ENCODE measurements at regions not wholly inside any gene's neighbourhood (a gene's known extent, or its start where the extent isn't known, plus 50 kb on each side); places are given as distances from the start of the nearest gene placed in this dataset.
"Not testable (repeated sequence)": the region's sequence is repeated elsewhere in the genome, so short reads cannot be mapped to it uniquely, and the experiment has no call there.

DNA sequence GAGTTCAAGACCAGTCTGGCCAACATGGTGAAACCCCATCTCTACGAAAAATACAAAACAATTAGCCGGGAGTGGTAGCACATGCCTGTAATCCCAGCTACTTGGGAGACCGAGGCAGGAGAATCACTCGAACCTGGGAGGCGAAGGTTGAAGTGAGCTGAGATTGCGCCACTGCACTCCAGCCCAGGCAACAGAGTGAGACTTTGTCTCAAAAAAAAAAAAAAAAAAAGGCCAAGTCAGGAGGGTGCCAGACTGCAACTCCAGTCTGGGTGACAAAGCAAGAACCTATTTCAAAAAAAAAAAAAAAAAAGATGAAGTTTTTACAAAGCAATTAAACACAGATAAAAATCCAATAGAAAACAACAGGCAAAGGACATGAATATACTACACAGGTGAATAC lies 59.1 kb upstream of the NOTCH2NLA start:
- in situ Hi-C loops (cut with HindIII; ENCODE audit: low pct_ligation_motif_present, low sequenced_read_pairs); DNase-seq; H3K36me3 ChIP-seq (replicated peaks): not testable (repeated sequence)

DNA sequence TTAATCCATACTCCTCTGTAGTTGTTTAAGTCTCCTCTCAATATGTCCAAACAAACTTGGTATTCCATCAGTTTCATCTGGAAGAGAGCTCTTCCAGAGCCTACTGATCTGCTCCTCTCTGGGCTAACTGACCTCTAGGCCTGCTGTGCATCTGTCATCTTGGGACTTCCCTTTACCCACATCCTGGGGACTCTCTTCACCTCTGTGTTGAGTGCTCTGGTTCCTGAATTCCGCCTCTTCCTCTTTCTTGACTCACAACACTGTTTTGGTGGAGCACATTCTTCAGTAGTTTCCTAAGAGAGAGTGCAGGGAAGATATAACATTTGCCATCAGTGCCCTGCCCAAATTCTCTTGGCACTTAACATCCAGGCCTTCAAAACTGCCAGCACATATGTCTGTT lies 55.9 kb upstream of the NOTCH2NLA start:
- H3K36me3 ChIP-seq (replicated peaks); H3K27ac ChIP-seq; H3K4me3 ChIP-seq (ENCODE audit: low read depth, low read length); in situ Hi-C loops (cut with HindIII; ENCODE audit: low pct_ligation_motif_present, low sequenced_read_pairs); H3K27me3 ChIP-seq (replicated peaks); DNase-seq: not testable (repeated sequence)

More for the DNA sequence above, 59.1 kb upstream of the NOTCH2NLA start:
- H3K4me3 ChIP-seq (ENCODE audit: low read depth, low read length); H3K27me3 ChIP-seq (replicated peaks); H3K27ac ChIP-seq: not testable (repeated sequence)

DNA sequence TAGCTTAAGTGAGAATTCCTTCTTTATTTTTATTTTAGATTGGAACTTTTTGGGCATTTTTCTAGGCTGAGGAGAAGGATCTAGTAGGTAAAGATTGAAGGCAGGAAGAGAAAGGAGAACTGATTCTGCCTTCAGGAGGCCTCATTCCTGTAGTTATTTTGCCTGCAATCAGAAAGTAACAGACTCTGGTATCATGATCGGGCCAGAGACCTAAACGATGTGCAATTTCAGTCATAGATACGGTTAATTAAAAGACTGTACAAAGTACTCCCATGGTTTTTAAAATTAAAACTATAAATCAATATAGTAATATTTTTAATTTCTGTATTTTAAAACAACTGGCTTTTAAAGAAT lies 54.7 kb upstream of the NOTCH2NLA start:
- H3K27me3 ChIP-seq (replicated peaks); in situ Hi-C loops (cut with HindIII; ENCODE audit: low pct_ligation_motif_present, low sequenced_read_pairs); DNase-seq; H3K36me3 ChIP-seq (replicated peaks); H3K4me3 ChIP-seq (ENCODE audit: low read depth, low read length); H3K27ac ChIP-seq: not testable (repeated sequence)

DNA sequence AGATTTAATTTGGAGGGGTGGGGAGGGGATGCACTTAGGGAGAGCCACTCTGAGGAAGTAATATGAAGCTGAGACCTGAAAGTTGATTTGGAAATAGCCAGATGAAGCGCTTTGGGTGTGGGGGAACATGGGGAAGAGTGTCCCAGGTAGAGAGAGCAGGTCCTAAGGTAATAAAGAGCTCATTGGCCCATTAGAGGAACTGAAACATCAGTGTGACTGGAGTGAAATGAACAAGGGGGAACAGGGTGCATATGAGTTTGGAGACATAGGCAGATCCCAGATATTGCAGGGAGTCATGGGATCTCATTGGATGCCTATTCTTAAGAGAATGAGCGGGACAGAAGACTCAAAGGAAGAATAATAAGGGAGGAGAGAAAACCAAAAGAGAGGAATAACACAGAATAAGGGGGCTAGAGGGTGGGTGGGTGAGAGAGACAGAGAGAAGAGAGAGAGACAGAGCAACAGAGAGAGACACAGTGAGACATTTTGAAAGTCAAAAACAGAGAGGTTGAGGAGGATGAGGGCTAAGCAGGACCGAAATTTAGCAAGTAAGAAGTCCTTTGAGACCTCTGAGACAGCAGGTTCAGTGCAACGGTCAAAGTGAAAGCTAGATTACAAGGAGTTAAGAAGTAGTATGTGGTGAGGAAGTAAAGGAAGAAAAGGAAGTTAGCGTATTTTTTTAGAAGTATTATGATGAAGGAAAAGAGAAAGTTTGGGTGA lies 54.1 kb upstream of the NOTCH2NLA start:
- in situ Hi-C loops (cut with HindIII; ENCODE audit: low pct_ligation_motif_present, low sequenced_read_pairs); H3K27ac ChIP-seq; H3K27me3 ChIP-seq (replicated peaks); H3K36me3 ChIP-seq (replicated peaks); H3K4me3 ChIP-seq (ENCODE audit: low read depth, low read length); DNase-seq: not testable (repeated sequence)

DNA sequence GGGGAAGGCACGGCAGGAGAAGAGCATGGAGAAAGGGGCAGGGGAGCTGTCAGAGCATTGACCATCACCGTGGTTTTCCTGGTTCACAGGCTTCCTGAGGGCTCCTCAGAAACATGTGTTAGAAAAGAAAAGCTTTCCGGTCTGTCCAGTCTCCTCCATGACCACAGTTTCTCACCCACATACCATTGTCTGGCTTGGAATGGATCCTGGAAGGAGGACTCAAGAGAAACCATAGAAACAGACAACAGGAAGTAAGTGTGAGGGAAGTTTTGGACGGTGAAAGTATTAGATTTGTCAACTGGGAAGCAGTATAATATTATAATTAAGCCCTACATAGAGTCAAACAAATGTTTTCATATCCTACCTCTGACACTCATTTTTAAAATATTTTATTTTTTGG lies 52.7 kb upstream of the NOTCH2NLA start:
- in situ Hi-C loops (cut with HindIII; ENCODE audit: low pct_ligation_motif_present, low sequenced_read_pairs); H3K27me3 ChIP-seq (replicated peaks); H3K36me3 ChIP-seq (replicated peaks); DNase-seq; H3K27ac ChIP-seq; H3K4me3 ChIP-seq (ENCODE audit: low read depth, low read length): not testable (repeated sequence)

DNA sequence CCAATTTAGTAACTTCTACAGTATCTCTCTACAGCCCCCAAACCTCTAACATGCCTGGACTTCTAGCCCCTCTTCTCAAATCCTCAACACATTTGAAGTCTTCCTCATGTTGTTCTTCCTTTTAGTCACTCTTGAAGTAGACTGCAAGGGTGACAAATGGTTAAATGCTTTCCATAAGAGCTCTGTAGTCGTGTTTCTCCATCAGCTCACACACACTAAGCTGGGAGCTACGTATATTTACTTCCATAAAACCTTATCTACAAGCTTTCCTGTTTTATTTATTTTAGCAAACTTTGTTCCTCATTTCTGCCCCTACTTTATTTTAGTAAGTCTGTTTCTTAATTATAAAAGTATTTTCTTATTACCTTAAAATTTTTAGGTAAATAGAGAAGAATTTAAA lies 49.9 kb upstream of the NOTCH2NLA start:
- H3K27ac ChIP-seq; H3K36me3 ChIP-seq (replicated peaks); in situ Hi-C loops (cut with HindIII; ENCODE audit: low pct_ligation_motif_present, low sequenced_read_pairs); DNase-seq; H3K27me3 ChIP-seq (replicated peaks); H3K4me3 ChIP-seq (ENCODE audit: low read depth, low read length): not testable (repeated sequence)

All from brain microvascular endothelial cell (primary cell).